ENCODE measurements at regions not wholly inside any gene's neighbourhood (a gene's known extent, or its start where the extent isn't known, plus 50 kb on each side); places are given as distances from the start of the nearest gene placed in this dataset.

- DNase-seq (ENCODE audit: low spot score) = no peak
- TF ChIP-seq CTCF (IDR thresholded peaks at IDR 0.05; ENCODE audit: extremely low read depth, insufficient read depth, missing control alignments) = no peak
- in situ Hi-C loops (cut with MboI; ENCODE audit: low pct_unique_long_range_greater_than_20kb, low sequenced_read_pairs, unreplicated experiment) = no loop called here
Measured at GRCh38 chr2:237150186-237150585, 64.5 kb downstream of the COPS8 start.

GRCh38 chr2:237150831-237151375, 65.2 kb downstream of the COPS8 start:
- in situ Hi-C loops (cut with MboI; ENCODE audit: low pct_unique_long_range_greater_than_20kb, low sequenced_read_pairs, unreplicated experiment) = no loop called here
- no peak for TF ChIP-seq CTCF (IDR thresholded peaks at IDR 0.05; ENCODE audit: extremely low read depth, insufficient read depth, missing control alignments)
- DNase-seq (ENCODE audit: low spot score) = no peak

GRCh38 chr2:237152361-237152760, 66.7 kb downstream of the COPS8 start:
- TF ChIP-seq CTCF (IDR thresholded peaks at IDR 0.05; ENCODE audit: extremely low read depth, insufficient read depth, missing control alignments) = no peak
- DNase-seq (ENCODE audit: low spot score) = no peak
- in situ Hi-C loops (cut with MboI; ENCODE audit: low pct_unique_long_range_greater_than_20kb, low sequenced_read_pairs, unreplicated experiment) = no loop called here

- in situ Hi-C loops (cut with MboI; ENCODE audit: low pct_unique_long_range_greater_than_20kb, low sequenced_read_pairs, unreplicated experiment) = no loop called here
- TF ChIP-seq CTCF (IDR thresholded peaks at IDR 0.05; ENCODE audit: extremely low read depth, insufficient read depth, missing control alignments) = no peak
- DNase-seq (ENCODE audit: low spot score) = no peak
Measured at GRCh38 chr2:237153181-237153580, 67.5 kb downstream of the COPS8 start.

- in situ Hi-C loops (cut with MboI; ENCODE audit: low pct_unique_long_range_greater_than_20kb, low sequenced_read_pairs, unreplicated experiment) = no loop called here
- DNase-seq (ENCODE audit: low spot score) = peak; percentile 75
- TF ChIP-seq CTCF (IDR thresholded peaks at IDR 0.05; ENCODE audit: extremely low read depth, insufficient read depth, missing control alignments) = peak; percentile 79
Measured at GRCh38 chr2:237154082-237154638, 68.5 kb downstream of the COPS8 start.

- peak; percentile 50 for DNase-seq (ENCODE audit: low spot score)
- TF ChIP-seq CTCF (IDR thresholded peaks at IDR 0.05; ENCODE audit: extremely low read depth, insufficient read depth, missing control alignments) = no peak
- in situ Hi-C loops (cut with MboI; ENCODE audit: low pct_unique_long_range_greater_than_20kb, low sequenced_read_pairs, unreplicated experiment) = no loop called here
Measured at GRCh38 chr2:237154884-237155851, 69.5 kb downstream of the COPS8 start.

All from GM13977 (cell line).